A673 (cell line): ENCODE measurements at regions not wholly inside any gene's neighbourhood (a gene's known extent, or its start where the extent isn't known, plus 50 kb on each side); places are given as distances from the start of the nearest gene placed in this dataset.

Experiments
- CTCF ChIP-seq: fragments of 300-800, 200-600 bp; sonication (generic); conservative IDR thresholded peaks from 2 replicates; pipeline ENCODE4 v1.5.1; 2017; ENCODE audit warnings: low read depth, mild to moderate bottlenecking, antibody characterized with exemption, low read length, moderate library complexity, mixed read lengths
- EZH2 ChIP-seq: fragments of 200-600 bp; sonication (generic); IDR thresholded peaks from 2 replicates; pipeline ENCODE4 v1.6.1; 2017; ENCODE audit warnings: borderline replicate concordance, low read depth, mild to moderate bottlenecking, mixed read lengths, antibody characterized with exemption, low read length; ENCODE audit not compliant: poor library complexity, severe bottlenecking

- TF ChIP-seq CTCF, result no peak
- no peak for TF ChIP-seq EZH2
Measured at GRCh38 chrX:122055979-122056715, 1008.7 kb downstream of the GLUD2 start.
